Karpas-422 (cell line): ENCODE measurements at regions not wholly inside any gene's neighbourhood (a gene's known extent, or its start where the extent isn't known, plus 50 kb on each side); places are given as distances from the start of the nearest gene placed in this dataset.

Source experiments
- DNase-seq: peaks from one replicate; pipeline ENCODE4 v3.0.0-alpha.2; 2015
- H2AFZ ChIP-seq: fragments of 200-600 bp; sonication (generic); 2 replicates; pipeline ENCODE4 v1.6.1; 2014; ENCODE audit warnings: antibody characterized with exemption, low read length, mixed read lengths
- H3K27ac ChIP-seq: fragments of 200-600 bp; sonication (generic); 2 replicates; pipeline ENCODE4 v1.5.1; 2014; ENCODE audit warnings: mild to moderate bottlenecking, low read length, moderate library complexity
- H3K27me3 ChIP-seq: fragments of 200-600 bp; sonication (generic); 2 replicates; pipeline ENCODE4 v1.6.1; 2014; ENCODE audit warnings: low read length, mixed read lengths
- H3K36me3 ChIP-seq: fragments of 200-600 bp; sonication (generic); 2 replicates; pipeline ENCODE4 v1.6.1; 2014; ENCODE audit warnings: low read length, mixed read lengths; ENCODE audit not compliant: insufficient read depth
- H3K4me1 ChIP-seq: fragments of 200-600 bp; sonication (generic); 2 replicates; pipeline ENCODE4 v1.6.1; 2014; ENCODE audit warnings: mild to moderate bottlenecking, low read length, mixed read lengths
- H3K4me2 ChIP-seq: fragments of 200-600 bp; sonication (generic); 2 replicates; pipeline ENCODE4 v1.6.1; 2014; ENCODE audit warnings: low read length, low read depth, mild to moderate bottlenecking; ENCODE audit not compliant: poor library complexity, severe bottlenecking
- H3K4me3 ChIP-seq: fragments of 200-600 bp; sonication (generic); 2 replicates; pipeline ENCODE4 v1.5.1; 2014; ENCODE audit warnings: mild to moderate bottlenecking, antibody characterized with exemption, low read length, mixed read lengths
- H3K79me2 ChIP-seq: fragments of 200-600 bp; sonication (generic); 2 replicates; pipeline ENCODE4 v1.6.1; 2014; ENCODE audit warnings: mild to moderate bottlenecking, low read length, mixed read lengths
- H3K9ac ChIP-seq: fragments of 200-600 bp; sonication (generic); 2 replicates; pipeline ENCODE4 v1.6.0; 2014; ENCODE audit warnings: low read length
- H3K9me2 ChIP-seq: fragments of 200-600 bp; sonication (generic), shearing (Covaris generic); replicated peaks from 2 replicates; pipeline ENCODE4 v1.6.0; 2014; ENCODE audit warnings: mild to moderate bottlenecking, low read length, moderate library complexity; ENCODE audit not compliant: insufficient read depth
- H3K9me3 ChIP-seq: fragments of 300-700, 200-600 bp; sonication (generic); 2 replicates; pipeline ENCODE4 v1.6.1; 2014; ENCODE audit warnings: low read length, mixed read lengths
- H4K20me1 ChIP-seq: fragments of 200-600 bp; sonication (generic); 2 replicates; pipeline ENCODE4 v1.6.1; 2014; ENCODE audit warnings: mild to moderate bottlenecking, antibody characterized with exemption, low read length, low read depth; ENCODE audit not compliant: insufficient read depth

- H2AFZ ChIP-seq, result no peak overlapping the region
- no peak overlapping the region for H3K9ac ChIP-seq
- no peak for DNase-seq
- H4K20me1 ChIP-seq, result no peaks in the 10 kb centered on the region
- H3K9me2 ChIP-seq, result no peaks in the 10 kb centered on the region
- H3K4me1 ChIP-seq, result no peaks in the 10 kb centered on the region
- no peak overlapping the region for H3K4me3 ChIP-seq
- H3K4me2 ChIP-seq, result no peak overlapping the region
- H3K79me2 ChIP-seq, result no peaks in the 10 kb centered on the region
- no peaks in the 10 kb centered on the region for H3K9me3 ChIP-seq
- H3K27ac ChIP-seq, result no peak overlapping the region
- H3K36me3 ChIP-seq, result no peaks in the 10 kb centered on the region
- H3K27me3 ChIP-seq, result no peaks in the 10 kb centered on the region
Observed at GRCh38 chr7:24517166-24517565, 56.1 kb upstream of the PALS2 start.

GRCh38 chr7:24521917-24522623, 51.2 kb upstream of the PALS2 start:
- no peak overlapping the region for H3K9ac ChIP-seq
- no peak overlapping the region for H3K27ac ChIP-seq

More at GRCh38 chr7:24521917-24522623, 51.2 kb upstream of the PALS2 start:
- Histone ChIP-seq H3K36me3 (no peaks in the 10 kb centered on the region), H3K4me1 (no peaks in the 10 kb centered on the region), H3K4me3 (no peak overlapping the region), H2AFZ (no peak overlapping the region), H3K9me2 (no peaks in the 10 kb centered on the region), H3K79me2 (no peaks in the 10 kb centered on the region), H4K20me1 (no peaks in the 10 kb centered on the region), H3K27me3 (no peaks in the 10 kb centered on the region), H3K9me3 (no peaks in the 10 kb centered on the region), H3K4me2 (no peak overlapping the region)
- no peak for DNase-seq
